SK-N-SH (cell line): ENCODE measurements at regions not wholly inside any gene's neighbourhood (a gene's known extent, or its start where the extent isn't known, plus 50 kb on each side); places are given as distances from the start of the nearest gene placed in this dataset.
"Not testable (repeated sequence)": the region's sequence is repeated elsewhere in the genome, so short reads cannot be mapped to it uniquely, and the experiment has no call there.

Experiments used
- CHD2 ChIP-seq: fragments of 150-350 bp; IDR thresholded peaks from 2 replicates; pipeline ENCODE4 v1.6.1; 2018; ENCODE audit warnings: low read length; ENCODE audit not compliant: partially characterized antibody
- CTCF ChIP-seq: fragments of 200-600 bp; sonication (generic); IDR thresholded peaks from 2 replicates; pipeline ENCODE4 v1.6.1; 2017; ENCODE audit warnings: antibody characterized with exemption, mild to moderate bottlenecking, moderate library complexity
- ELF1 ChIP-seq: IDR thresholded peaks from 2 replicates; pipeline ENCODE4 v1.4.0; 2012
- EP300 ChIP-seq, 2 experiments: IDR thresholded peaks; 2 replicates each; pipeline versions ENCODE4 v1.4.0 to v1.6.1; 2012; ENCODE audit warnings: borderline replicate concordance in 1 of 2, low read depth in 1 of 2, low read length in 1 of 2
- EZH2phosphoT487 ChIP-seq: fragments of 200-600 bp; sonication (generic); IDR thresholded peaks from 2 replicates; pipeline ENCODE4 v1.6.1; 2017; ENCODE audit warnings: low read depth, mixed run types, mild to moderate bottlenecking, antibody characterized with exemption, moderate library complexity, borderline replicate concordance
- MXI1 ChIP-seq: IDR thresholded peaks from 2 replicates; pipeline ENCODE4 v1.6.1; 2012; ENCODE audit warnings: mild to moderate bottlenecking, low read depth, low read length, improper control_type of control experiment
- ZBTB33 ChIP-seq: IDR thresholded peaks from 2 replicates; pipeline ENCODE4 v1.4.0; 2012; ENCODE audit warnings: low read depth, borderline replicate concordance

GRCh38 chr20:26073972-26074371 lies 377.3 kb upstream of the ZNF337 start:
- not testable (repeated sequence) for TF ChIP-seq MXI1; CTCF; CHD2; ELF1; EP300 (IDR thresholded peaks at IDR 0.05; ENCODE audit: borderline replicate concordance in 1 of 2, low read depth in 1 of 2, low read length in 1 of 2); EZH2phosphoT487; ZBTB33
